WTC11 (cell line): ENCODE measurements at regions not wholly inside any gene's neighbourhood (a gene's known extent, or its start where the extent isn't known, plus 50 kb on each side); places are given as distances from the start of the nearest gene placed in this dataset.

ENCODE experiments used
- CTCF ChIP-seq: fragments of 200-600 bp; IDR thresholded peaks from 2 replicates; pipeline ENCODE4 v1.8.0; 2022; ENCODE audit warnings: antibody characterized with exemption
- FOXP1 ChIP-seq: sonication (generic); formaldehyde crosslinking; IDR thresholded peaks from 2 replicates; pipeline ENCODE4 v1.8.0; 2022; ENCODE audit warnings: missing genetic modification reagents, mild to moderate bottlenecking, moderate library complexity, borderline replicate concordance

GRCh38 chr6:121559611-121560269 is 124.3 kb downstream of the GJA1 start:
- TF ChIP-seq CTCF (no peak), FOXP1 (no peak)
